Sigmoid colon (tissue), 6 donors: ENCODE measurements at regions not wholly inside any gene's neighbourhood (a gene's known extent, or its start where the extent isn't known, plus 50 kb on each side); places are given as distances from the start of the nearest gene placed in this dataset.

Experiments used
- DNase-seq: peaks from one replicate; pipeline ENCODE4 v3.0.0-alpha.2; 2019
- H3K27ac ChIP-seq, 4 donors: fragments of 200-600 bp; sonication (generic); one replicate each; pipeline ENCODE4 v1.5.1; 2016 to 2019; ENCODE audit warnings: mild to moderate bottlenecking in 1 of 4
- H3K27me3 ChIP-seq, 3 donors: fragments of 200-600 bp; sonication (generic); one replicate each; pipeline ENCODE4 v1.5.1; 2019; ENCODE audit warnings: mild to moderate bottlenecking in 1 of 3
- H3K36me3 ChIP-seq, 4 donors: fragments of 200-600 bp; sonication (generic); one replicate each; pipeline ENCODE4 v1.5.1; 2016 to 2019
- H3K4me1 ChIP-seq, 4 donors: fragments of 200-600 bp; sonication (generic); one replicate each; pipeline ENCODE4 v1.5.1; 2017 to 2019
- H3K4me3 ChIP-seq, 4 donors: fragments of 200-600 bp; sonication (generic); one replicate each; pipeline ENCODE4 v1.5.1; 2017 to 2019; ENCODE audit warnings: mild to moderate bottlenecking in 2 of 4, moderate library complexity in 1 of 4
- H3K9me3 ChIP-seq, 4 donors: fragments of 200-600 bp in 3 of 4; sonication (generic) in 3 of 4; one replicate each; pipeline versions ENCODE4 v1.5.1 to v1.6.1; 2013 to 2019
- CTCF ChIP-seq, 4 experiments: fragments of 450-650 bp in 3 of 4; fragments of 200-600 bp in 1 of 4; IDR thresholded peaks; one replicate each; pipeline ENCODE4 v1.5.1; 2016 to 2019; ENCODE audit warnings: antibody characterized with exemption in 4 of 4, mild to moderate bottlenecking in 3 of 4, moderate library complexity in 2 of 4
- EP300 ChIP-seq, 4 donors: sonication (generic); formaldehyde crosslinking; IDR thresholded peaks; one replicate each; pipeline ENCODE4 v1.6.1; 2017; ENCODE audit warnings: antibody characterized with exemption in 4 of 4
- POLR2A ChIP-seq, 2 donors: fragments of 450-650 bp; IDR thresholded peaks; one replicate each; pipeline ENCODE4 v1.6.1; 2016; ENCODE audit warnings: antibody characterized with exemption in 2 of 2, mild to moderate bottlenecking in 2 of 2, moderate library complexity in 2 of 2
- POLR2AphosphoS5 ChIP-seq, 4 donors: sonication (generic); formaldehyde crosslinking; IDR thresholded peaks; one replicate each; pipeline ENCODE4 v1.6.1; 2017; ENCODE audit warnings: antibody characterized with exemption in 4 of 4
- WGBS, 2 donors: extraction: QIAGEN DNeasy Blood & Tissue Kit; methylation state at CpG; one replicate each; pipeline ENCODE4 v1.1.7; 2013; 5-methylcytosine and 5-hydroxymethylcytosine counted together
- intact Hi-C: fragments of 100-400 bp; cut with DNase I; formaldehyde crosslinking; loops from one replicate; pipeline ENCODE4 v1.15.1; 2023
- donor health status: healthy with polysubstance abuse.
- donor health status: healthy.

GRCh38 chr7:53470336-53470970 is 435.0 kb downstream of the POM121L12 start:
- no peak overlapping the region for H3K27ac ChIP-seq
- no peaks in the 10 kb centered on the region for H3K27me3 ChIP-seq
- no peak overlapping the region for H3K4me3 ChIP-seq
- no peaks in the 10 kb centered on the region for H3K36me3 ChIP-seq
- WGBS, 2 donors, result 76 to 77% methylated on average over 4 of the region's 4 CpGs
- no peaks in the 10 kb centered on the region for H3K4me1 ChIP-seq
- no peak for DNase-seq
- intact Hi-C loops, result no loop called here
- TF ChIP-seq POLR2A (IDR thresholded peaks at IDR 0.05), result no peak
- TF ChIP-seq EP300 (IDR thresholded peaks at IDR 0.05), result no peak
- TF ChIP-seq POLR2AphosphoS5 (IDR thresholded peaks at IDR 0.05), result no peak
- TF ChIP-seq CTCF (IDR thresholded peaks at IDR 0.05), result no peak
- H3K9me3 ChIP-seq, result no peaks in the 10 kb centered on the region

- DNase-seq, result no peak
- H3K9me3 ChIP-seq, result no peaks in the 10 kb centered on the region
- intact Hi-C loops, result no loop called here
- no peak overlapping the region for H3K4me3 ChIP-seq
- no peaks in the 10 kb centered on the region for H3K27me3 ChIP-seq
- no peaks in the 10 kb centered on the region for H3K36me3 ChIP-seq
- TF ChIP-seq EP300 (IDR thresholded peaks at IDR 0.05), result no peak
- TF ChIP-seq CTCF (IDR thresholded peaks at IDR 0.05), result no peak
- no peak for TF ChIP-seq POLR2AphosphoS5 (IDR thresholded peaks at IDR 0.05)
- no peak for TF ChIP-seq POLR2A (IDR thresholded peaks at IDR 0.05)
- no peaks in the 10 kb centered on the region for H3K4me1 ChIP-seq
- WGBS, 2 donors, result 58 to 77% methylated on average over 1 of the region's 1 CpG
- no peak overlapping the region for H3K27ac ChIP-seq
Measured at GRCh38 chr7:53473371-53473770, 437.9 kb downstream of the POM121L12 start.

GRCh38 chr7:53475776-53476175 is 440.3 kb downstream of the POM121L12 start:
- no peak for DNase-seq
- no peak overlapping the region for H3K27ac ChIP-seq
- intact Hi-C loops, result no loop called here

GRCh38 chr7:53476566-53476965 is 441.1 kb downstream of the POM121L12 start:
- no peaks in the 10 kb centered on the region for H3K36me3 ChIP-seq
- H3K9me3 ChIP-seq, result no peaks in the 10 kb centered on the region

More at GRCh38 chr7:53475776-53476175, 440.3 kb downstream of the POM121L12 start:
- H3K4me3 ChIP-seq, result no peak overlapping the region
- no peaks in the 10 kb centered on the region for H3K9me3 ChIP-seq
- H3K36me3 ChIP-seq, result no peaks in the 10 kb centered on the region
- no peaks in the 10 kb centered on the region for H3K27me3 ChIP-seq
- TF ChIP-seq CTCF (IDR thresholded peaks at IDR 0.05), result no peak
- no peak for TF ChIP-seq POLR2A (IDR thresholded peaks at IDR 0.05)
- TF ChIP-seq EP300 (IDR thresholded peaks at IDR 0.05), result no peak
- TF ChIP-seq POLR2AphosphoS5 (IDR thresholded peaks at IDR 0.05), result no peak
- H3K4me1 ChIP-seq, result no peaks in the 10 kb centered on the region

More at GRCh38 chr7:53476566-53476965, 441.1 kb downstream of the POM121L12 start:
- no peaks in the 10 kb centered on the region for H3K27me3 ChIP-seq
- TF ChIP-seq POLR2A (IDR thresholded peaks at IDR 0.05) (no peak), CTCF (IDR thresholded peaks at IDR 0.05) (no peak), POLR2AphosphoS5 (IDR thresholded peaks at IDR 0.05) (no peak), EP300 (IDR thresholded peaks at IDR 0.05) (no peak)
- intact Hi-C loops, result no loop called here
- no peak for DNase-seq
- H3K4me1 ChIP-seq, result no peaks in the 10 kb centered on the region
- no peak overlapping the region for H3K27ac ChIP-seq
- WGBS, 2 donors, result 82 to 89% methylated on average over 3 of the region's 3 CpGs
- no peak overlapping the region for H3K4me3 ChIP-seq
